Endothelial cell (in vitro differentiated cells): ENCODE measurements at regions not wholly inside any gene's neighbourhood (a gene's known extent, or its start where the extent isn't known, plus 50 kb on each side); places are given as distances from the start of the nearest gene placed in this dataset.

Experiments
- DNase-seq: peaks from one replicate; pipeline ENCODE4 v3.0.0; 2021; ENCODE audit warnings: low spot score
- H3K27ac Mint-ChIP-seq: one replicate; pipeline ENCODE4 v1.8.0; 2021; ENCODE audit warnings: mixed read lengths, inconsistent platforms; ENCODE audit not compliant: unreplicated experiment
- H3K27me3 Mint-ChIP-seq: one replicate; pipeline ENCODE4 v1.8.0; 2021; ENCODE audit warnings: mild to moderate bottlenecking, moderate library complexity, mixed read lengths, inconsistent platforms; ENCODE audit not compliant: unreplicated experiment
- H3K36me3 Mint-ChIP-seq: one replicate; pipeline ENCODE4 v1.8.0; 2021; ENCODE audit warnings: mild to moderate bottlenecking, low read depth, mixed read lengths, inconsistent platforms; ENCODE audit not compliant: unreplicated experiment
- H3K4me1 Mint-ChIP-seq: one replicate; pipeline ENCODE4 v1.8.0; 2021; ENCODE audit warnings: mild to moderate bottlenecking, mixed read lengths, inconsistent platforms; ENCODE audit not compliant: unreplicated experiment
- H3K4me3 Mint-ChIP-seq: one replicate; pipeline ENCODE4 v1.8.0; 2021; ENCODE audit warnings: mild to moderate bottlenecking, mixed read lengths, inconsistent platforms; ENCODE audit not compliant: unreplicated experiment
- H3K9me3 Mint-ChIP-seq: one replicate; pipeline ENCODE4 v1.8.0; 2021; ENCODE audit warnings: mixed read lengths, inconsistent platforms; ENCODE audit not compliant: unreplicated experiment
- TF ChIP-seq, protein P1 (sequence below): fragments of 200-600 bp; sonication (generic); IDR thresholded peaks from one replicate; pipeline ENCODE4 v1.5.0; 2021; ENCODE audit warnings: antibody characterized with exemption; ENCODE audit not compliant: unreplicated experiment

DNA sequence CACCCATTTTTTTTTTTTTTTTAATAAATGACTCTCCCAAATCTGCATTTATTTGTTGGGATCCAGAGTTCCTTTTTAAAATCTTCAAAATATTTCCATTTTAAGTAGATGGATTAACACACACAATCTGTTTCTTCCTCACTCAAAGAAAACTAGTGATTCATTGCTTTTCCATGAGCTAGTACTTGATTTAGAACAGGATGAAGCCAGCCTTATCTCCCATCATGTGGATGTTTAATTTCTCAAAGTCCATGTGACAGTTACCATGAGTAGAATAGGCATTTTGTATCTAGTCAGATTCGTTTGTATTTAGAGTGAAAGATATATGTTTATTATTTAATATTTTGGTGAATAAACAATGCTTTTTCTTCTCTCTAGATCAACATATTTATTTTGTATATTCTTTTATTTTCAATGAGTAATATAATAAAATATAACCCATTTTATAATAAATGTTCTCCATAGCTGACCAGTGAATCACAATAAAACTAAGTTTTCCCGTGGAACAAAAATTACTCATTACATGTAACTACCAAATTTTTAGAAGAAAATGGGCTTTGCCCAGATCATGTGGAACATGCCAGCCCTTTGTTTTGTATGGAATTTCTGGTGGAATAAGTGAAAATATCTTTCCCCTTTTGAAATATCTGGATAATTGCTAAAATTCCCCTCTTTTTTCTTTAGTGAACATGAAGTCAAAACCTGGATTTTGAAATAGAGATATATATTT lies 54.9 kb upstream of the RPS23 start:
- H3K4me1 Mint-ChIP-seq, result no peaks in the 10 kb centered on the region
- H3K27ac Mint-ChIP-seq, result no peak overlapping the region
- TF ChIP-seq, protein P1, sequence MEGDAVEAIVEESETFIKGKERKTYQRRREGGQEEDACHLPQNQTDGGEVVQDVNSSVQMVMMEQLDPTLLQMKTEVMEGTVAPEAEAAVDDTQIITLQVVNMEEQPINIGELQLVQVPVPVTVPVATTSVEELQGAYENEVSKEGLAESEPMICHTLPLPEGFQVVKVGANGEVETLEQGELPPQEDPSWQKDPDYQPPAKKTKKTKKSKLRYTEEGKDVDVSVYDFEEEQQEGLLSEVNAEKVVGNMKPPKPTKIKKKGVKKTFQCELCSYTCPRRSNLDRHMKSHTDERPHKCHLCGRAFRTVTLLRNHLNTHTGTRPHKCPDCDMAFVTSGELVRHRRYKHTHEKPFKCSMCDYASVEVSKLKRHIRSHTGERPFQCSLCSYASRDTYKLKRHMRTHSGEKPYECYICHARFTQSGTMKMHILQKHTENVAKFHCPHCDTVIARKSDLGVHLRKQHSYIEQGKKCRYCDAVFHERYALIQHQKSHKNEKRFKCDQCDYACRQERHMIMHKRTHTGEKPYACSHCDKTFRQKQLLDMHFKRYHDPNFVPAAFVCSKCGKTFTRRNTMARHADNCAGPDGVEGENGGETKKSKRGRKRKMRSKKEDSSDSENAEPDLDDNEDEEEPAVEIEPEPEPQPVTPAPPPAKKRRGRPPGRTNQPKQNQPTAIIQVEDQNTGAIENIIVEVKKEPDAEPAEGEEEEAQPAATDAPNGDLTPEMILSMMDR, result no peak

GRCh38 chr5:82332064-82332855 lies 54.1 kb upstream of the RPS23 start:
- Mint-ChIP-seq H3K4me3 (no peak overlapping the region), H3K4me1 (no peaks in the 10 kb centered on the region), H3K9me3 (no peaks in the 10 kb centered on the region), H3K36me3 (peaks cover 7% of the 10 kb centered on the region), H3K27me3 (peaks cover under 1% of the 10 kb centered on the region), H3K27ac (no peak overlapping the region)
- TF ChIP-seq, protein P1, result no peak
- no peak for DNase-seq

More for the DNA sequence above, 54.9 kb upstream of the RPS23 start:
- no peaks in the 10 kb centered on the region for H3K27me3 Mint-ChIP-seq
- no peaks in the 10 kb centered on the region for H3K9me3 Mint-ChIP-seq
- H3K4me3 Mint-ChIP-seq, result no peak overlapping the region
- H3K36me3 Mint-ChIP-seq, result peaks cover 7% of the 10 kb centered on the region
- no peak for DNase-seq

DNA sequence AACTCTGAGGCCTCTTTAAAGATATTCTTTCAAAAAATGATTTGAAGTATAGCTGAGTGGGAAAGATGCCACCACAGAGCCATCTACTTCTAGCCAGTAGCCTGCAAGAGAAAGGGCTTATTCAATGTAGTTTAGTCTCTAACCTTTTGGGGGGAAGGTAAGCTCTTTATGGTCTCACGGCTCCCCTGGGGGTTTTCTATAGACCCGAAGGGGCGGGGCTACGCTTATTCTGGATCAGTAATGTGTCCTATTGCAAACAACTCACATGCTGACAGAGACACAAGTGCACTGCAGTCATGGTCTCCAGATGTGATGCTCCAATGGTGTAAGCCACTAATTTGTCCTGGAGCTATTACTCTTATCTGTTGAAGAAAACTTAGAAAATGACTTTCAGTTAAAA lies 53.4 kb upstream of the RPS23 start:
- Mint-ChIP-seq H3K4me1 (no peaks in the 10 kb centered on the region), H3K27ac (no peak overlapping the region), H3K4me3 (no peak overlapping the region), H3K9me3 (no peaks in the 10 kb centered on the region), H3K36me3 (peaks cover 7% of the 10 kb centered on the region), H3K27me3 (peaks cover 3% of the 10 kb centered on the region)
- DNase-seq, result no peak
- TF ChIP-seq, protein P1, result no peak

GRCh38 chr5:82330530-82331270 lies 52.5 kb upstream of the RPS23 start:
- Mint-ChIP-seq H3K9me3 (no peaks in the 10 kb centered on the region), H3K4me3 (no peak overlapping the region), H3K4me1 (no peaks in the 10 kb centered on the region), H3K27me3 (peaks cover 3% of the 10 kb centered on the region), H3K36me3 (peaks cover 7% of the 10 kb centered on the region), H3K27ac (no peak overlapping the region)
- TF ChIP-seq, protein P1, result no peak
- DNase-seq, result no peak
